ENCODE measurements at regions not wholly inside any gene's neighbourhood (a gene's known extent, or its start where the extent isn't known, plus 50 kb on each side); places are given as distances from the start of the nearest gene placed in this dataset.

GRCh38 chr13:83733293-83733692 lies 149.0 kb downstream of the SLITRK1 start:
- TF ChIP-seq, protein P1, sequence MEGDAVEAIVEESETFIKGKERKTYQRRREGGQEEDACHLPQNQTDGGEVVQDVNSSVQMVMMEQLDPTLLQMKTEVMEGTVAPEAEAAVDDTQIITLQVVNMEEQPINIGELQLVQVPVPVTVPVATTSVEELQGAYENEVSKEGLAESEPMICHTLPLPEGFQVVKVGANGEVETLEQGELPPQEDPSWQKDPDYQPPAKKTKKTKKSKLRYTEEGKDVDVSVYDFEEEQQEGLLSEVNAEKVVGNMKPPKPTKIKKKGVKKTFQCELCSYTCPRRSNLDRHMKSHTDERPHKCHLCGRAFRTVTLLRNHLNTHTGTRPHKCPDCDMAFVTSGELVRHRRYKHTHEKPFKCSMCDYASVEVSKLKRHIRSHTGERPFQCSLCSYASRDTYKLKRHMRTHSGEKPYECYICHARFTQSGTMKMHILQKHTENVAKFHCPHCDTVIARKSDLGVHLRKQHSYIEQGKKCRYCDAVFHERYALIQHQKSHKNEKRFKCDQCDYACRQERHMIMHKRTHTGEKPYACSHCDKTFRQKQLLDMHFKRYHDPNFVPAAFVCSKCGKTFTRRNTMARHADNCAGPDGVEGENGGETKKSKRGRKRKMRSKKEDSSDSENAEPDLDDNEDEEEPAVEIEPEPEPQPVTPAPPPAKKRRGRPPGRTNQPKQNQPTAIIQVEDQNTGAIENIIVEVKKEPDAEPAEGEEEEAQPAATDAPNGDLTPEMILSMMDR (IDR thresholded peaks at IDR 0.05; ENCODE audit: low read depth, low read length, missing control alignments) = no peak
- no peak for DNase-seq (ENCODE audit: extremely low read depth, low read depth)
- no peak overlapping the region for H3K4me3 ChIP-seq (replicated peaks; ENCODE audit: low read depth, low read length)

- no peak for DNase-seq (ENCODE audit: extremely low read depth, low read depth)
- H3K4me3 ChIP-seq (replicated peaks; ENCODE audit: low read depth, low read length) = no peak overlapping the region
- TF ChIP-seq, protein P1 (IDR thresholded peaks at IDR 0.05; ENCODE audit: low read depth, low read length, missing control alignments) = no peak
These were observed 149.5 kb downstream of the SLITRK1 start for GRCh38 chr13:83732755-83733154.

GRCh38 chr13:83731113-83731512 lies 151.2 kb downstream of the SLITRK1 start:
- TF ChIP-seq, protein P1 (IDR thresholded peaks at IDR 0.05; ENCODE audit: low read depth, low read length, missing control alignments) = no peak
- DNase-seq (ENCODE audit: extremely low read depth, low read depth) = no peak
- no peak overlapping the region for H3K4me3 ChIP-seq (replicated peaks; ENCODE audit: low read depth, low read length)

DNA sequence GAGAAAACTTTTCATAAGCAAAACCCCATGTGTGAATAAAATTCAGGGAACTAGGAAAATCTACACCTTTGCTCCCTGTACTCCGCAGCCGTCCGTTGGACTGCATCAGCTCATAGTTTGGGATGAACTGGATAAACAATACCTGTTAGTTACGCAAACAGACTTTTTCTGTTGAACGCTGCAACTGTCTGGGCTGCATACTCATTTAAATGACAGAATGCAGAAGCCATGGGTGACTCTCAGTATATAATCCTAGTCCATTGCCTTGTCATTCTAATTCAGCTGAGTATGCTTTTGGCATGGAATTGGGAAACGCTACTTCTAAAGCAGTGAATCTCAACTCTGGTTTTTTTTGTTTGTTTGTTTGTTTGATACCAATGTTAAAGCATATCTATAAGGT lies 151.6 kb downstream of the SLITRK1 start:
- TF ChIP-seq, protein P1 (IDR thresholded peaks at IDR 0.05; ENCODE audit: low read depth, low read length, missing control alignments) = no peak
- no peak overlapping the region for H3K4me3 ChIP-seq (replicated peaks; ENCODE audit: low read depth, low read length)

GRCh38 chr13:83722443-83722842 lies 159.8 kb downstream of the SLITRK1 start:
- DNase-seq (ENCODE audit: extremely low read depth, low read depth) = no peak
- H3K4me3 ChIP-seq (replicated peaks; ENCODE audit: low read depth, low read length) = no peak overlapping the region
- TF ChIP-seq, protein P1 (IDR thresholded peaks at IDR 0.05; ENCODE audit: low read depth, low read length, missing control alignments) = no peak

More for the DNA sequence above, 151.6 kb downstream of the SLITRK1 start:
- DNase-seq (ENCODE audit: extremely low read depth, low read depth) = no peak

DNA sequence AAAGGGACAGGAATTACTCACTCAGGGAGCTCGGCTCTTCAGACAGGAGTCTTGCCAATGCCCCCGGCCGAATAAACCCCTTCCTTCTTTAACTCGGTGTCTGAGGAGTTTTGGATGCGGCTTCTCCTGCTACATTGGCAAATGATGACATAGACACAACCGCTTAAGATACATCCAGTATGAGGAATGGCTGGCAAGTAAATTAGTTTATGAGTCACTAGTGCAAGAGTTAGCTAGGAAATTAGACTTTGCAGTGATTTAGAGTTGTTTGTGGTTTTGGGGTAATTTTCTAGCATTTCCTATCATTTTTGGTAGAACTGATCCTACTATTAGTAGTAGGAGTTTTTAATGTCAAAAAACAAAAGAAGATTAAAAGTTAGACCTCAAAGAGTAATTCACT lies 166.2 kb downstream of the SLITRK1 start:
- no peak for DNase-seq (ENCODE audit: extremely low read depth, low read depth)
- H3K4me3 ChIP-seq (replicated peaks; ENCODE audit: low read depth, low read length) = no peak overlapping the region
- TF ChIP-seq, protein P1 (IDR thresholded peaks at IDR 0.05; ENCODE audit: low read depth, low read length, missing control alignments) = no peak

- TF ChIP-seq, protein P1 (IDR thresholded peaks at IDR 0.05; ENCODE audit: low read depth, low read length, missing control alignments) = no peak
- no peak for DNase-seq (ENCODE audit: extremely low read depth, low read depth)
- H3K4me3 ChIP-seq (replicated peaks; ENCODE audit: low read depth, low read length) = no peak overlapping the region
These were observed 168.0 kb downstream of the SLITRK1 start for GRCh38 chr13:83714236-83714635.
